Esophagus squamous epithelium (tissue), 5 donors: ENCODE measurements at regions not wholly inside any gene's neighbourhood (a gene's known extent, or its start where the extent isn't known, plus 50 kb on each side); places are given as distances from the start of the nearest gene placed in this dataset.

Experiments
- DNase-seq: peaks from one replicate; lab custom pipeline; 2025; lab: John Stamatoyannopoulos, UW
- H3K27ac ChIP-seq, 4 donors: fragments of 200-600 bp; sonication (generic); one replicate each; pipeline ENCODE4 v1.5.1; 2016 to 2019; ENCODE audit warnings: mild to moderate bottlenecking in 1 of 4
- H3K27me3 ChIP-seq, 4 donors: fragments of 200-600 bp; sonication (generic); 1 replicate in 3 of 4; 2 replicates in 1 of 4; pipeline versions ENCODE4 v1.5.1 to v1.6.0; 2017 to 2021; ENCODE audit warnings: antibody characterized with exemption in 1 of 4
- H3K36me3 ChIP-seq, 3 donors: fragments of 200-600 bp; sonication (generic); one replicate each; pipeline ENCODE4 v1.5.1; 2016 to 2019
- H3K4me1 ChIP-seq, 3 donors: fragments of 200-600 bp; sonication (generic); one replicate each; pipeline ENCODE4 v1.5.1; 2017 to 2019
- H3K4me3 ChIP-seq, 4 donors: fragments of 200-600 bp; sonication (generic); 1 replicate in 3 of 4; 2 replicates in 1 of 4; pipeline ENCODE4 v1.5.1; 2016 to 2019; ENCODE audit warnings: mild to moderate bottlenecking in 2 of 4, moderate library complexity in 1 of 4
- H3K9me3 ChIP-seq, 3 donors: fragments of 200-600 bp; sonication (generic); one replicate each; pipeline ENCODE4 v1.5.1; 2016 to 2019
- CTCF ChIP-seq, 6 experiments: fragments of 450-650 bp in 4 of 6; fragments of 200-600 bp in 2 of 6; sonication (generic) in 2 of 6; IDR thresholded peaks; one replicate each; pipeline ENCODE4 v1.5.1; 2016 to 2019; ENCODE audit warnings: antibody characterized with exemption in 6 of 6, mild to moderate bottlenecking in 4 of 6, moderate library complexity in 4 of 6
- POLR2A ChIP-seq, 4 donors: fragments of 450-650 bp; IDR thresholded peaks; one replicate each; pipeline ENCODE4 v1.6.1; 2017; ENCODE audit warnings: antibody characterized with exemption in 4 of 4, mild to moderate bottlenecking in 4 of 4, moderate library complexity in 3 of 4
- WGBS, 2 donors: methylation state at CpG; one replicate each; pipeline ENCODE4 v1.1.5; 2018; 5-methylcytosine and 5-hydroxymethylcytosine counted together
- intact Hi-C: fragments of 100-400 bp; cut with DNase I; formaldehyde crosslinking; loops from one replicate; pipeline ENCODE4 v1.15.0; 2022
- donor health status: DM: yes; HTN: yes; CAD: no.

- 48 to 53% methylated on average over 1 of the region's 1 CpG for WGBS, 2 donors
- Histone ChIP-seq H3K27ac (peak overlapping the region in 1 of 4 donors; percentile 23), H3K36me3 (no peaks in the 10 kb centered on the region), H3K27me3 (no peaks in the 10 kb centered on the region), H3K9me3 (no peaks in the 10 kb centered on the region), H3K4me3 (no peak overlapping the region), H3K4me1 (peaks cover 5 to 15% (median 11%) of the 10 kb centered on the region in 3 donors)
- no peak for DNase-seq
- intact Hi-C loops = no loop called here
- no peak for TF ChIP-seq CTCF (IDR thresholded peaks at IDR 0.05)
- TF ChIP-seq POLR2A (IDR thresholded peaks at IDR 0.05) = no peak
Observed at GRCh38 chr15:62603742-62604141, 438.7 kb upstream of the C2CD4B start.

- Histone ChIP-seq H3K9me3 (no peaks in the 10 kb centered on the region), H3K27me3 (no peaks in the 10 kb centered on the region), H3K36me3 (no peaks in the 10 kb centered on the region), H3K27ac (no peak overlapping the region), H3K4me1 (peaks cover 5 to 15% (median 11%) of the 10 kb centered on the region in 3 donors), H3K4me3 (no peak overlapping the region)
- intact Hi-C loops = no loop called here
- WGBS, 2 donors = 78 to 88% methylated on average over 7 of the region's 7 CpGs
- TF ChIP-seq CTCF (IDR thresholded peaks at IDR 0.05) (no peak), POLR2A (IDR thresholded peaks at IDR 0.05) (no peak)
- no peak for DNase-seq
Observed at GRCh38 chr15:62605282-62605681, 437.3 kb upstream of the TPM1 start.

- TF ChIP-seq CTCF (IDR thresholded peaks at IDR 0.05) (no peak), POLR2A (IDR thresholded peaks at IDR 0.05) (no peak)
- intact Hi-C loops = no loop called here
- Histone ChIP-seq H3K9me3 (no peaks in the 10 kb centered on the region), H3K4me3 (no peak overlapping the region), H3K36me3 (no peaks in the 10 kb centered on the region), H3K4me1 (peaks cover 5 to 21% (median 11%) of the 10 kb centered on the region in 3 donors), H3K27me3 (no peaks in the 10 kb centered on the region), H3K27ac (no peak overlapping the region)
- no peak for DNase-seq
- WGBS, 2 donors = 81 to 87% methylated on average over 13 to 14 of the region's 14 CpGs
Observed at GRCh38 chr15:62606376-62607113, 436.0 kb upstream of the TPM1 start.

- no peak overlapping the region for H3K27ac ChIP-seq
- 92 to 100% methylated on average over 1 of the region's 1 CpG for WGBS, 2 donors
- H3K36me3 ChIP-seq = no peaks in the 10 kb centered on the region
- TF ChIP-seq POLR2A (IDR thresholded peaks at IDR 0.05) = no peak
- TF ChIP-seq CTCF (IDR thresholded peaks at IDR 0.05) = no peak
- no peak overlapping the region for H3K4me3 ChIP-seq
- H3K9me3 ChIP-seq = no peaks in the 10 kb centered on the region
- no peaks in the 10 kb centered on the region for H3K27me3 ChIP-seq
- intact Hi-C loops = no loop called here
- no peak for DNase-seq
- H3K4me1 ChIP-seq = peaks cover 5 to 21% (median 11%) of the 10 kb centered on the region in 3 donors
Observed at GRCh38 chr15:62607114-62607462, 435.5 kb upstream of the TPM1 start.

- no peak for TF ChIP-seq POLR2A (IDR thresholded peaks at IDR 0.05)
- TF ChIP-seq CTCF (IDR thresholded peaks at IDR 0.05) = no peak
- no peaks in the 10 kb centered on the region for H3K36me3 ChIP-seq
- H3K27me3 ChIP-seq = no peaks in the 10 kb centered on the region
- intact Hi-C loops = no loop called here
- H3K27ac ChIP-seq = no peak overlapping the region
- H3K4me3 ChIP-seq = no peak overlapping the region
- 88 to 96% methylated on average over 3 of the region's 3 CpGs for WGBS, 2 donors
- no peaks in the 10 kb centered on the region for H3K9me3 ChIP-seq
- DNase-seq = no peak
- H3K4me1 ChIP-seq = peaks cover 5 to 21% (median 11%) of the 10 kb centered on the region in 3 donors
Observed at GRCh38 chr15:62607643-62608042, 434.9 kb upstream of the TPM1 start.
